ENCODE measurements at regions not wholly inside any gene's neighbourhood (a gene's known extent, or its start where the extent isn't known, plus 50 kb on each side); places are given as distances from the start of the nearest gene placed in this dataset.
A peak's percentile ranks its signal among the peaks of the same experiment; 100 is the strongest.

- no peaks in the 10 kb centered on the region for H3K9me3 ChIP-seq
Measured at GRCh38 chr5:126364206-126364902, 58.9 kb upstream of the GRAMD2B start.

GRCh38 chr5:126365446-126366198 is 57.6 kb upstream of the GRAMD2B start:
- Histone ChIP-seq H3K4me1 (peaks cover 10% of the 10 kb centered on the region), H3K9me3 (no peaks in the 10 kb centered on the region), H3K4me3 (no peak overlapping the region), H3K27me3 (ENCODE audit: low read depth) (no peaks in the 10 kb centered on the region), H3K36me3 (replicated peaks) (no peaks in the 10 kb centered on the region)
- DNase-seq (ENCODE audit: low spot score in 2 of 2): no peak
- in situ Hi-C loops (cut with MboI; ENCODE audit: low sequenced_read_pairs): loop anchor here (25.0 kb wide), 1 partner anchor 422 kb away; the partner anchor contains the start of gene LMNB1

More at GRCh38 chr5:126364206-126364902, 58.9 kb upstream of the GRAMD2B start:
- H3K27me3 ChIP-seq (ENCODE audit: low read depth): no peaks in the 10 kb centered on the region
- DNase-seq (ENCODE audit: low spot score in 2 of 2): no peak
- in situ Hi-C loops (cut with MboI; ENCODE audit: low sequenced_read_pairs): loop anchor here (25.0 kb wide), 1 partner anchor 423 kb away; the partner anchor contains the start of gene LMNB1
- no peaks in the 10 kb centered on the region for H3K36me3 ChIP-seq (replicated peaks)
- H3K4me1 ChIP-seq: peaks cover 10% of the 10 kb centered on the region
- no peak overlapping the region for H3K4me3 ChIP-seq

- no peaks in the 10 kb centered on the region for H3K36me3 ChIP-seq (replicated peaks)
- in situ Hi-C loops (cut with MboI; ENCODE audit: low sequenced_read_pairs): loop anchor here (25.0 kb wide), 1 partner anchor 421 kb away; the partner anchor contains the start of gene LMNB1
- H3K9me3 ChIP-seq: no peaks in the 10 kb centered on the region
- DNase-seq (ENCODE audit: low spot score in 2 of 2): no peak
- peaks cover 10% of the 10 kb centered on the region for H3K4me1 ChIP-seq
- H3K27me3 ChIP-seq (ENCODE audit: low read depth): no peaks in the 10 kb centered on the region
- no peak overlapping the region for H3K4me3 ChIP-seq
Measured at GRCh38 chr5:126366199-126366560, 57.0 kb upstream of the GRAMD2B start.

- H3K9me3 ChIP-seq: no peaks in the 10 kb centered on the region
- in situ Hi-C loops (cut with MboI; ENCODE audit: low sequenced_read_pairs): loop anchor here (25.0 kb wide), 1 partner anchor 419 kb away; the partner anchor contains the start of gene LMNB1
- DNase-seq (ENCODE audit: low spot score in 2 of 2): peak; percentile 58 to 63
- no peaks in the 10 kb centered on the region for H3K36me3 ChIP-seq (replicated peaks)
- H3K4me3 ChIP-seq: no peak overlapping the region
- peaks cover 10% of the 10 kb centered on the region for H3K4me1 ChIP-seq
- H3K27me3 ChIP-seq (ENCODE audit: low read depth): no peaks in the 10 kb centered on the region
Measured at GRCh38 chr5:126368239-126368812, 54.9 kb upstream of the GRAMD2B start.

GRCh38 chr5:126369083-126369482 is 54.1 kb upstream of the GRAMD2B start:
- H3K4me1 ChIP-seq: peaks cover 10% of the 10 kb centered on the region
- no peaks in the 10 kb centered on the region for H3K36me3 ChIP-seq (replicated peaks)
- in situ Hi-C loops (cut with MboI; ENCODE audit: low sequenced_read_pairs): loop anchor here (25.0 kb wide), 1 partner anchor 418 kb away; the partner anchor contains the start of gene LMNB1
- H3K9me3 ChIP-seq: no peaks in the 10 kb centered on the region
- no peaks in the 10 kb centered on the region for H3K27me3 ChIP-seq (ENCODE audit: low read depth)
- H3K4me3 ChIP-seq: no peak overlapping the region
- DNase-seq (ENCODE audit: low spot score in 2 of 2): no peak

GRCh38 chr5:126369995-126370731 is 53.0 kb upstream of the GRAMD2B start:
- no peaks in the 10 kb centered on the region for H3K9me3 ChIP-seq
- no peak overlapping the region for H3K4me3 ChIP-seq
- in situ Hi-C loops (cut with MboI; ENCODE audit: low sequenced_read_pairs): loop anchor here (25.0 kb wide), 1 partner anchor 417 kb away; the partner anchor contains the start of gene LMNB1
- H3K4me1 ChIP-seq: peaks cover 10% of the 10 kb centered on the region
- no peak for DNase-seq (ENCODE audit: low spot score in 2 of 2)
- H3K27me3 ChIP-seq (ENCODE audit: low read depth): no peaks in the 10 kb centered on the region
- H3K36me3 ChIP-seq (replicated peaks): no peaks in the 10 kb centered on the region

GRCh38 chr5:126370796-126371718 is 52.2 kb upstream of the GRAMD2B start:
- in situ Hi-C loops (cut with MboI; ENCODE audit: low sequenced_read_pairs): loop anchor here (25.0 kb wide), 1 partner anchor 416 kb away; the partner anchor contains the start of gene LMNB1
- H3K4me3 ChIP-seq: no peak overlapping the region
- no peak for DNase-seq (ENCODE audit: low spot score in 2 of 2)
- no peaks in the 10 kb centered on the region for H3K36me3 ChIP-seq (replicated peaks)
- no peaks in the 10 kb centered on the region for H3K9me3 ChIP-seq
- H3K4me1 ChIP-seq: peaks cover 10% of the 10 kb centered on the region
- no peaks in the 10 kb centered on the region for H3K27me3 ChIP-seq (ENCODE audit: low read depth)

GRCh38 chr5:126373375-126374108 is 49.7 kb upstream of the GRAMD2B start:
- Histone ChIP-seq H3K36me3 (replicated peaks) (no peaks in the 10 kb centered on the region), H3K9me3 (no peaks in the 10 kb centered on the region), H3K4me3 (no peak overlapping the region), H3K27me3 (ENCODE audit: low read depth) (no peaks in the 10 kb centered on the region), H3K4me1 (peaks cover 4% of the 10 kb centered on the region)
- in situ Hi-C loops (cut with MboI; ENCODE audit: low sequenced_read_pairs): loop anchor here (25.0 kb wide), 1 partner anchor 414 kb away; the partner anchor contains the start of gene LMNB1
- no peak for DNase-seq (ENCODE audit: low spot score in 2 of 2)

Measured in HAP-1 (cell line).